GM13977 (cell line): ENCODE measurements at regions not wholly inside any gene's neighbourhood (a gene's known extent, or its start where the extent isn't known, plus 50 kb on each side); places are given as distances from the start of the nearest gene placed in this dataset.

Experiments
- DNase-seq: peaks from one replicate; pipeline ENCODE4 v3.0.0; 2012; ENCODE audit warnings: low spot score
- CTCF ChIP-seq: IDR thresholded peaks from 2 replicates; pipeline ENCODE4 v1.5.1; 2012; ENCODE audit warnings: mild to moderate bottlenecking, control low read depth; ENCODE audit not compliant: insufficient read depth; ENCODE audit errors: extremely low read depth, missing control alignments
- in situ Hi-C: fragments of 300-500 bp; cut with MboI; formaldehyde crosslinking; loops from one replicate; pipeline ENCODE4 v1.12.0; 2022; ENCODE audit warnings: low sequenced_read_pairs, low pct_unique_long_range_greater_than_20kb, mixed read lengths, inconsistent platforms; ENCODE audit not compliant: unreplicated experiment

DNA sequence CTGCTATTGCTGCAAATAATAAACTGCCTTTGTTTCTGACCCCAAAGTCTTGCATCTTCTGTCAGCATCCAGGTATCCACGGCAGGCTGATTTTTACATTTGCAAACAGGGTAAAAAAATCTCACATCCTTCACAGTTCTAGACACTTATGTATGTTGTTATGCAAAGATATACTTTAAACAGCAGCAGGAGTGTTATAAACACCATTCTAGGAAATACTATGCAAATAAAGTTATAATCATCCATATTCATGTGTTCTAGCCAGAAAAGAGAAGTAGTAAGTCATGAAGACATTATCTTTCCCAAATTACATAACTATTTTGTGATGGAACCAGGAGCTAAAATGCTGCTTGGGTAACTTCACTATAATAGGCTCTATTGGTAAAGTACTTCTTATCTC lies 534.2 kb downstream of the LTN1 start:
- no peak for DNase-seq
- in situ Hi-C loops, result no loop called here
- TF ChIP-seq CTCF, result no peak

DNA sequence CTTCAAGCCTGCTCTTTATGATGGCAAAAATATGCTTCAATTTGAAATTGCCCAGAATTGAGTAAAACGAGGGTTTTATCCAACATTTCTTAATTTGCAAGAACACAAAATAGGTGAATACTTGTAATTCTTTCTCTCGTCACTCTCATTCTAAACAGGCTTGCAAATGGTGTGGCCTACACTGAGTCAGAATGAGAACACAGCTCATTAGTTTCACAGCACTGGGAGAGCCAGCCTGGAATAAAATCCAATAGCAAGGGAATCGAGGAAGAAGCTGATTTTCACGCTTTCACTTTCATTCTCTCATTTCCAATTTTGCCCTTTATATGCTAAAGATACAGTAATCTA lies 537.5 kb downstream of the LTN1 start:
- TF ChIP-seq CTCF, result no peak
- no peak for DNase-seq
- in situ Hi-C loops, result no loop called here

DNA sequence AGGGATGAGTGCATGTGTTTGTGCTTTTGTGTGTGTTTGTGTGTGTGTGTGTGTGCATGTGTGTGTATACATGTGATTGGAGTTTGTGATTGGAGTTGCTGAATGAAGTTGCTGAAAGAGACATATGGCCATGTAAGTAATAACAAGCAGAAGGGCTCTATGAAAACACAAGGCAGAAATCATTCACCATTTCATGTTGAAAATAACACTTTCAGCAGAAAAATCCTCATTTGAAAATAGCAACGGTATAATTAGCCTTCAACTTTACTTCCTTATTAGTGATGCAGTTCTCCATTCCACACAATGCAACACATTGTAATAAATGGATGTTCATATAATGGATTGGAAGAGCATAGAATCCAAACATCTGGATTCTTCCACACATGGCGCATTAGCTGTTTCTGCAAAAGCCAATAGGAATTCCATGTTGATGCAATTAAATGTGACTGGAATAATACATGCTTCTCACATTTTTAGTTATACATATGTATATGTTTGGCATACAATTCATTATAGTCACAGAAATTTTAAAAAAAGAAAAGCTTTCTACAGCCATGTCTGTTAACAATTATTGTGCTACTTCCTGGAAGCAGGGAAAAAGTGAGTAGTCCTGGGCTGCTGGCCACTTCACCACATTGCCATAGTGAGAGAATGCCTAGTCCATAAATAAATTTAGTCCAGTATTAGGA lies 538.0 kb downstream of the LTN1 start:
- in situ Hi-C loops, result no loop called here
- TF ChIP-seq CTCF, result no peak
- no peak for DNase-seq

GRCh38 chr21:28447462-28447861 lies 545.2 kb downstream of the LTN1 start:
- TF ChIP-seq CTCF, result no peak
- in situ Hi-C loops, result no loop called here

DNA sequence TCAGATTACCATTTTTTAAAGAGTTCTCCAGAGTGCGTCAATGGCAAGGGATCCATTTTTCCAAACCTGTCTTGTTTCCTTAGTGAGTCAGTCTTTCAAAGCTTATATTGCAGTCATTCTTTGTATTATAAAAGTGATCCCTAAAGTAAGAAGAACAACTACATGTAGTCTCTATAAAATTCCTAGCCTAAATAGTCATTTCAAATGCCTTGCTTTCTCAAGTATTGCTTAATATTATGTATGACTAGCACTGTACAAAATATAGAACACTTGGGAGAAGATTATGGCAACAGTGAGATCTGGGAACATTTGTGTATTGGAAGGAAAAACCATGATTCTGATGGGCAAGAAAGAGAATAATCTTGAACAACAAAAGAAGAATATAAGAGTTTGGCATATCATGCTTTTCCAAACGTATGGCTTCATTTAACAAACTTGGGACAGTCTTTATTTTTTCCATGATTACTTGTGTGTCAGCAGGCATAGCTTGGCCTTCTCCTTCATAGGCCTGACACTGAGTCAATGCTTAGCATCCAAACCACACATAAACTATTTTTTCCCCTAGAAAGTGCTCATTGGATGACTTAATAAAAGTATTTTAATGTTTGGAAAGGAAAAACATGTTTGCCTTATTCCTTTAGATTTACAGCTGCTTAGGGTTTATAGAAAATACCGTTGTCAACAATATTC lies 547.4 kb downstream of the LTN1 start:
- TF ChIP-seq CTCF, result no peak
- in situ Hi-C loops, result no loop called here
- no peak for DNase-seq

More at GRCh38 chr21:28447462-28447861, 545.2 kb downstream of the LTN1 start:
- DNase-seq, result no peak

GRCh38 chr21:28444557-28444956 lies 548.1 kb downstream of the LTN1 start:
- in situ Hi-C loops, result no loop called here
- TF ChIP-seq CTCF, result no peak
- no peak for DNase-seq
